ENCODE measurements at regions not wholly inside any gene's neighbourhood (a gene's known extent, or its start where the extent isn't known, plus 50 kb on each side); places are given as distances from the start of the nearest gene placed in this dataset.

- TF ChIP-seq CTCF (IDR thresholded peaks at IDR 0.05), result no peak
- no peak for TF ChIP-seq POLR2A (IDR thresholded peaks at IDR 0.05)
Observed at GRCh38 chr11:23719016-23719415, 777.8 kb upstream of the LUZP2 start.

Measured in suprapubic skin (tissue), 3 donors.